Cardiac fibroblast (primary cell): ENCODE measurements at regions not wholly inside any gene's neighbourhood (a gene's known extent, or its start where the extent isn't known, plus 50 kb on each side); places are given as distances from the start of the nearest gene placed in this dataset.
A peak's percentile ranks its signal among the peaks of the same experiment; 100 is the strongest.

Source experiments
- DNase-seq, 2 donors: peaks; one replicate each; pipeline versions ENCODE4 v3.0.0 to v3.0.0-alpha.2; 2010; ENCODE audit warnings: low read depth in 2 of 2
- H3K4me3 ChIP-seq, 2 donors: replicated peaks in 1 of 2; 1 replicate in 1 of 2; 2 replicates in 1 of 2; pipeline ENCODE4 v1.5.1; 2011; ENCODE audit warnings: low read depth in 2 of 2, low read length in 2 of 2, mild to moderate bottlenecking in 2 of 2, moderate library complexity in 1 of 2
- CTCF ChIP-seq: IDR thresholded peaks from one replicate; pipeline ENCODE4 v1.5.1; 2011; ENCODE audit warnings: low read depth, mild to moderate bottlenecking, low read length, inconsistent platforms

- no peak overlapping the region for H3K4me3 ChIP-seq
- DNase-seq = no peak
- TF ChIP-seq CTCF = no peak
Measured at GRCh38 chr3:15851735-15852134, 54.0 kb upstream of the ANKRD28 start.

GRCh38 chr3:15858547-15859506, 61.0 kb upstream of the ANKRD28 start:
- H3K4me3 ChIP-seq = peak overlapping the region; percentile 69 to 79
- TF ChIP-seq CTCF = peak; percentile 5
- peak; percentile 2 to 5 for DNase-seq

GRCh38 chr3:15859507-15860013, 61.8 kb upstream of the ANKRD28 start:
- peak overlapping the region; percentile 79 to 84 for H3K4me3 ChIP-seq

GRCh38 chr3:15860014-15860934, 62.5 kb upstream of the ANKRD28 start:
- no peak for TF ChIP-seq CTCF
- DNase-seq = peak; percentile 25 to 33
- H3K4me3 ChIP-seq = peak overlapping the region; percentile 79 to 84

More at GRCh38 chr3:15859507-15860013, 61.8 kb upstream of the ANKRD28 start:
- TF ChIP-seq CTCF = no peak
- peak; percentile 65 to 81 for DNase-seq

- DNase-seq = no peak
- TF ChIP-seq CTCF = no peak
- no peak overlapping the region for H3K4me3 ChIP-seq
Measured at GRCh38 chr3:15861163-15861562, 63.4 kb upstream of the ANKRD28 start.

- DNase-seq = no peak
- TF ChIP-seq CTCF = no peak
- H3K4me3 ChIP-seq = no peak overlapping the region
Measured at GRCh38 chr3:15872807-15873206, 75.0 kb upstream of the ANKRD28 start.
